ENCODE measurements at regions not wholly inside any gene's neighbourhood (a gene's known extent, or its start where the extent isn't known, plus 50 kb on each side); places are given as distances from the start of the nearest gene placed in this dataset.

GRCh38 chr4:26104056-26104685 lies 190.2 kb downstream of the SMIM20 start:
- DNase-seq (ENCODE audit: low read depth in 2 of 2): no peak

- DNase-seq (ENCODE audit: low read depth in 2 of 2): no peak
Observed at GRCh38 chr4:26105337-26105736, 191.3 kb downstream of the SMIM20 start.

DNA sequence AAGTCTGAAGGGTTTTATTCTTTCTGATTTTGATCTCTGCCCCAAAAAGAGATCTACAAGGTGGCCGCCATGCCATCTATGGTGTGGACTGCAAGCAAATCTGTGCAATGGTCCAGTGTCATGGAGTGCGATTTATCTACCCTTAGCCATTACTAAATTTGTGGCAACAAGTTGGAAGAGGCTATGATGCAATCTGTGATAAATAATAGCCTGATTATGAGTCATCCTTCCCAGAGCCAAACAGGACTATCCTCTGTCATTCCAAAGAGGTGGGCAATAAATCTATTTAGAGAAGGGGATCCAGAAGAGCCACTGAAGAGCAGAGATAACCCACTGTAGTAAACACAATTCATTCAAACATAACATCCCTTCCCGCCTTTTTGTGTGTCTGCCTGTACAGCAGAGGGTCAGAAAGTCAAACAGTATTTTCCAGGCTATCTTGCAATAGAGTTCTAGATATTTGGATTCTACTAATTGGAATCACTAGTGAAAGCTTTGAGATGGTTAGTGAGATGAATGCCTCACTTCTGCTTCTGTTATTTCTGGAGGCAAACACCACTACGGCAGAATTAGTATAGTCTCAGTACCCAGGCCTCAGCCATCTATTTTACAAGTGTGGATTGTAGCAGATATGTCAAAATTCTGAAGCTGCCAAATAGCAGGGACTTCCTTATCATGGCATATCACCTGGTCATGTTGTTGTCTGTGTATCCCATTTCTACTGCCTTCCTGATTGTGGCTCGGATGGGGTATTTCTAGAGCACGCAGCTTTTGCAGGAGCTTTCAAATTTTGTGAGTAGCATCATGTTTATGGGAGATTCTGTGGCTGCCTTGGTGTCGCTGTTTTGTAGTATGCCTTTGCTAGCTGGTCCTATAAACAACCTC lies 192.0 kb downstream of the SMIM20 start:
- DNase-seq (ENCODE audit: low read depth in 2 of 2): peak in 1 of 2 experiments; percentile 24

DNA sequence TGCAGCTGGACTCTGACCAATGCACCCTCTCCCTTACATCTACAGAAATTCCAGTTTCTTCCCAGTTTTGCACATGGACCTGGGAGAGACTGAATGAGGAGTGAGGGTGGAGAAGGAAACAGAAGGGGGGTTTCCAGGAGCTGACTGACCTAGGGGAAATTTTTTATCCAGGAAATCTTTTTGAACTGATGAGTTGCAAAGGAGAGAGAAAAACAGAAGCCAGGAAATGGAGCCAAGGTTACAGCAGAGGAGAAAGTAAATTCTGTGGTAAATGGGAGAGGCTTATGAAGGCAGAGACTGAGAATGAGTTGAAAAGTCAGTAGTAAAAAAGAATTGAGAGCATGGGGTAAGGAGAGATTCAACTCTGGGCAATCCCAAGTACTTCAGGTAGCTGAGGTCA lies 192.8 kb downstream of the SMIM20 start:
- DNase-seq (ENCODE audit: low read depth in 2 of 2): no peak

DNA sequence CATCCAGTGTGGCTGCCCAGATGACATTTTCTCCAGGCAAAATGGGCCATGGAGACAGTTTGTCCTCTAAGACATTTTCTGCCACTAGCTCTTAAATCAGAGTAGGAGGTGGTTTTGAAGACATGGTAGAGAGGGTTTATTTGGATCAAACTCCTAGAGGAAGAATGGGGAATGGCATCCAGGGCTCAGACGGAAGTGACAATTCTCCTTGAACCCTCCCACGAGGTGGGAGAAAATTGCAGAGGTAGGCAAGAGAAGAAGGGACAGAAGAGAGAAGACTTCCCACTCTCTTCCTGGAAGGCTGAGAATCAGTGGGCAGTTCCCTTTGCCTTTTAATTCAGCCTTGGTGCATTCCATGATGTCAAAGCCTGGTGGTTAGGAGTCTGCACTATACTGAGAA lies 194.0 kb downstream of the SMIM20 start:
- DNase-seq (ENCODE audit: low read depth in 2 of 2): no peak

GRCh38 chr4:26110493-26110892 lies 196.5 kb downstream of the SMIM20 start:
- DNase-seq (ENCODE audit: low read depth in 2 of 2): no peak

DNA sequence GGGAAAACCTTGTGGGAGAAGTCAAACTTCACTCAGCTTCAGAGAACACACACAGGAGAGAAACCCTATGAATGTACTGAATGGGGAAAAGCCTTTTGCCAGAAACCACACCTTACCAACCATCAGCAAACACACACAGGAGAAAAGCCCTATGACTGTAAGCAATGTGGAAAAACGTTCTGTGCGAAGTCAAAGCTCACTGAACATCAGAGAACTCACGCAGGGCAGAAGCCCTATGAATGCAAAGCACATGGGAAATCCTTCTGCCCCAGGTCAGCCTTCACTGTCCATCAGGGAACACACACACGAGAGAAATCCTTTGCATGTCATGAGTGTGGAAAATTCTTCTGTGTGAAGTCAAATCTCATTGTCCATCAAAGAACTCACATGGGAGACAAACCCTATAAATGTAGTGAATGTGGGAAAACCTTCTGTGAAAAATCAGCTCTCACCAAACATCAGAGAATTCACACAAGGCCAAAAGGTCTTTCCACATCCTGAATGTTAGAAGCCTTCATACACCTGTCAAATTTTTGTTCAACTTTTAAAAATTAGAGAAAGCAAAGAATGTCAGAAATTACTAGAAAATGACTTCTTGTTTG lies 199.4 kb downstream of the SMIM20 start:
- no peak for DNase-seq (ENCODE audit: low read depth in 2 of 2)

DNA sequence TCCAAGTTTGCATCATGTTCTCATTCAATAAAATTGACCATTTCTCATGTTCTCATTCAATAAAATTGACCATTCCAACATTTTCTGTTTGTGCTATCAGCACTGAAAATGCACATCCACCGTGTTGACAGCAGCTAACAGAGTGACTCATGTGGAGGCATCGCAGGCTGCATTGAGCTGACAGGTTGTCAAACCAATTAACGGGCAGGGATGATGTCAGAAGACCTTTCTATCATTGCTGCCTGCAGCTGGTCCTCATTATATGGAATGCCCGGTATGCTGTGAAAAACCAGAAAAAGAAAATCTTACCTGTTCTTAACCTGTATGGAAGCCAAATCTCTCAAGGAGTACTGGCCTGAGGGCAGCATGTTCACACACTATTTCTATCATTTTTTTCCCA lies 202.0 kb downstream of the SMIM20 start:
- DNase-seq (ENCODE audit: low read depth in 2 of 2): no peak

DNA sequence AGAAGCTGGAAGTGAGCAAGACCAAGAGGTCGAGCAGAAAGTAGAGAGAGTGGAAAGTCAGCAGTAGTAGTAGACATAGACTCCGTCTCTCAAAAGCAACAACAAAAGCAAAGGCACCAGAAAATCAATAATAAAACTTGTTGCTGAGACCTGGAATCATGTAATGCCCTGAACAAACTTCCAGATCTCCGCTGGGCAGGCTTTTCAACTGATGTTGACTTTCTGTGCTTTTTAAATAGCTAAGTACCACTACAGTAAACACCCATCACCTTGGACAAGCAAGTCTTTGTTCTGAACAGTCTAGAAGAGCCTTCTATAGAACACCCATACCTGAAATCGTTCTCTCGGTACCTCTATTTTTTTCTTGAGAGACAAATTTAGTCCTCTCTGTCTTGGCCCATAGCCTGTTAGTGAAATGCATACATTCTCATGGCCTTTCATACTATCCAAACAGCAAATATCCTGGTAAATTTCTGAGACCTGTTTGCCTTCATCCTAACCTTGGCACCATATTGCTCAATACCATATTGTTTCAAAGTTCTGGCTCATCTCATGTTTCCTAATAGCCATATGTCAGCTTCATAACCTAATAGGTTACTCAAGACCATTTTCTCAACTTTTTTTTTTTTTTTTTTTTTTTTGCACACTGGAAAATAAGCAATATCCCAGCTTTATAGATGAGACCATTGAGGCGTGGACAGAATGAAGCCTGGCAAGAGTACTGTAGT lies 200.6 kb upstream of the RBPJ start:
- DNase-seq (ENCODE audit: low read depth in 2 of 2): no peak

DNA sequence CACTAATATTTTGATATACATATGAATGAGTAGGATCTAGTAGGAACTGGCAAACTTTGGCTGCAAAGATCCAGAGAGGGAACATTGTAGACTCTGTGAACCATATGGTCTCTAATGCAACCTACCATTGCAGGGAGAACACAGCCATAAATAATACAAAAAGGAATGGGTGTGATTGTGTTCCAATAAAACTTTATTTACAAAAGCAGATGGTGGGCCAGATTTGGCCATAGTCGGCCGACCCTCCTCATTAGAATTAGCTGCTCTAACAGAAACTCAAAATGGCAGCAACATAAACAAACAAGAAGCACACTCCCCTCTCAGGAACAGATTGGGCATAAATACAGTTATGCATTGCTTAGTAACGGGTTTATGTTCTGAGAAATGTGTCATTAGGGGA lies 198.1 kb upstream of the RBPJ start:
- DNase-seq (ENCODE audit: low read depth in 2 of 2): no peak

DNA sequence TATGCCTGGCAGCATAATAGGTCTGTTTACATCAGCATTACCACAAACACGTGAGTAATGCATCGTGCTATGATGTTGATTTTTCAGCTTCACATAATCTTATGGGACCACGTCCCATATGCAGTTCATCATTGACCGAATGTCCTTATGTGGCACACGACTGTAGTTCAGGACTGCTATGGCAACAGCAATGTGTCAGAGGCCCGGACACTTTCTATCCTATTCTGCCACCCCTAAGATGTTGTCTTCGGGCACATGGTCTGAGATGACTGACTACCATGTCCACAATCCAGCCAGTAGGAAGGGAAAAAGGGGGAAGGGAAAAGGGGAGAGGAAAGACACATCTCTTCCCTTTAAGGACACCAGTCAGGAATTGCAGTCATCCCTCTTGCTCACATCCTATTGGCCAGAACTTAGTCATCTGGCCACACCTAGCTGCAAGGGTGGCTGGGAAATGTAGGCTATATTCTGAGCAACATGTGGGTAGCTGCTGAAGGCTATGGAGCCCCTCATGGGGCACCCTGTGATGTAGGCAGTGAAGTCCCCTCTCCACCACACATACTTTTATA lies 196.0 kb upstream of the RBPJ start:
- no peak for DNase-seq (ENCODE audit: low read depth in 2 of 2)

GRCh38 chr4:26126143-26126718 lies 194.6 kb upstream of the RBPJ start:
- no peak for DNase-seq (ENCODE audit: low read depth in 2 of 2)

DNA sequence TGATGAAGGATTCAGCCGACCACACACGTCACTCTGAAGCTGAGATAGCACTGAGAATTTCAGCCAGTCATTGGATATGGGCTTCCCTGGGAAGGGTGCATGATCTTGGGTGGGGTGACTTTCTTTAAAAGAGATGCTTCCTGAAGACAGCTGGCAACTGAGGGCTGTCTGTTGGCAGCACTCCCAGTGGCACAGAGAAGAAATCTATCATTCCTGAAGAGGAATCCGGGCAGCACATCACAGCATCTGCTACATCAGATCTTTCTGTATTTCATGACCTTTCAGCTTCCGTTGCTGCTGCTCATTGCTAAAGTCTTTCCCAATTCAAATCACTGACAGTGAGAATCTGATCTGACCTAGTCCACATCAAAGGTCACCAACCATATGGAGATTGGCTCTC lies 193.8 kb upstream of the RBPJ start:
- no peak for DNase-seq (ENCODE audit: low read depth in 2 of 2)

- DNase-seq (ENCODE audit: low read depth in 2 of 2): no peak
Observed at GRCh38 chr4:26127851-26128337, 192.9 kb upstream of the RBPJ start.

DNA sequence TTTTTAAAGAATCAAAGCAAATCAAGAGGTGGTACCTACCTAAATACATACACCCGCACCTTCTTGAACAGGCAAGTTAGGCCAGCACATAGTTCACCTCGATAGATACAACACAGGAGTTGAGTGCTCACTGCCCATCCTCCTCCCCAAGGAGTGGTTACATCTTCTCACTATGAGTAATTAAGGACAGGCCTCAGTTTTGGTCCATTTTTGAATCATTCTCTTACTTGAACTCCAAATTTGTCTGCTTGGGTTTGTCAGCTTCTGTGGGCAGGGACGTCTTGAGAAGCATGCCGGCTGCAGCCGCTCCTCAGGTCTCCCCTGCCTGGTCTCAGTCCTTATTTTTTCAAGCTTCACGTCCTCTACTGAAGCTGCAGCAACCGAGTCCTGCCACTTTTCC lies 190.6 kb upstream of the RBPJ start:
- DNase-seq (ENCODE audit: low read depth in 2 of 2): no peak

GRCh38 chr4:26130841-26131432 lies 189.9 kb upstream of the RBPJ start:
- no peak for DNase-seq (ENCODE audit: low read depth in 2 of 2)

DNA sequence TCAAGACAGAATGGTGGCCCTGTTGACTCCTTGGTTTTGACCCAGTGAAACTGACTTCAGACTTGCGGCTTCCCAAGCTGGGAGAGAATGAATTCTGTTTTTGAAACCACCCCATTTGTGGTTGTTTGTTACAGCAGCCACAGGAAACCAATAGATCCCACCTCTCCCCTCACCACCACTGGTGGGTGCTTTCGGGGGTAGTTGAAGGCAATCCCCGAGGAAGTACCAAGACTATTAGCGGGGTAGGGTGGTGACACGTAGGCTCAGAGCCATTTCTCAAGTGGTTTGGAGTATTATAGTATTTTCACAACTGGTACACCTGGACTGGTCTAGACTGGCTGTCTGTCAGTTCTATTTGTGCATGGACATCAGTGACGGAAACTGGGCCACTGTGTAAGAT lies 189.1 kb upstream of the RBPJ start:
- no peak for DNase-seq (ENCODE audit: low read depth in 2 of 2)

- DNase-seq (ENCODE audit: low read depth in 2 of 2): no peak
Observed at GRCh38 chr4:26132858-26133257, 188.0 kb upstream of the RBPJ start.

DNA sequence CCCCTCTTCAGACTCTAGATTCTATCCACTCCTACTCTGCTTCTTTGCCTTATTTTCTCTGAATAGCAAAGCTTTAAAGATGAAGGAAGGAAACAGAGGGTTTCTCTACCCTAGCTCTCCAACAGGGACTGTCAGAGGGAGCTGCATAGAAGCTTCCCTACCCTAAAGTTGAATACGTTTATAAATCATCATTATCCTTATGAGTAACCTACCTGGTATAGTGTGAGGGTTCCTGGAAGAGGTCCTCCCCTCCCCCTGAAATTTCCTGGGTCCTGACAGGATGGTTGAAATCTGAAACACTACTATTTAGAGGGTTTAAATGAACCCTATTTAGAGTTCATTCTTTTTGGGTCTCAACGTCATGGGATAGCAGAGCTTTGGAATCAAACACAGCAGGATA lies 187.0 kb upstream of the RBPJ start:
- DNase-seq (ENCODE audit: low read depth in 2 of 2): no peak

DNA sequence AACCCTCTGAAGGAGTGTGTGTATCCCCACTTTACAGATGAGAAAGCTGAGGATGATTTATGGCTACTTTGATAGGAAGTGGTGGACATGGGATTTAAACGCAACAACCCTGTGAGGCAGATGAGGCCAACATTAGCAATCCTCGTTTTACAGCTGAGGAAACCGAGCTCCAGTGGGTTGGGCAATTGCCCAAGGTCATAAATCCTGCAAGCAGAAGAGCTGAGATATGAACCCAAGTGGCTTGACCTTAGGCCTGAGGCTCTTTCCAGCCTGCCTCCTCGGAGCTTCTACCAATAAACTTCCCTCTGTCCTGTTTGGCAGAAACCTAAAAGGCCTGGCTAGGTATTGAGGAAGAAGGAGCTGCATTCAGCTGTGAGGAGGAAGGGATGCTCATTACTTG lies 185.5 kb upstream of the RBPJ start:
- no peak for DNase-seq (ENCODE audit: low read depth in 2 of 2)

DNA sequence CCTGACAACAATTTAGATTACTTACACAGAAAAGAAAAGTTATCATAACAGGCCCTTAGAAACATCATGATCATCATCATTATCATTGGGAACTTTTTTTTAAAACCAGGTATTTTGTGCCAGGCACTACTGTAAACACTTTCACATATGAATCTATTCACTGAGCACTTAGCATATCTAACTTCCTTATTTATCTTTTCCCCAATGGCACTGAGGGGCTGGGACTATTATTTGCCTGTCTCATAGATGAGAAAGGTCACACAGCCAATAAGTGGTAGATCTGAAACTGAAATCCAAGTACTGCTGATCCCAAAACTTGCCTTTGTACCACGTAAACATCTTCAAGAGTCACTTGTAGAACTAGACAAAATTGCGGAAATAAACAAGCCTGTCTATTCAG lies 184.2 kb upstream of the RBPJ start:
- no peak for DNase-seq (ENCODE audit: low read depth in 2 of 2)

Measured in fibroblast of skin of left quadriceps (primary cell).